Activated CD4-positive, alpha-beta memory T cell treated with anti-CD3 and anti-CD28 coated beads for 36 hours (primary cell): ENCODE measurements at regions not wholly inside any gene's neighbourhood (a gene's known extent, or its start where the extent isn't known, plus 50 kb on each side); places are given as distances from the start of the nearest gene placed in this dataset.
"Not testable (repeated sequence)": the region's sequence is repeated elsewhere in the genome, so short reads cannot be mapped to it uniquely, and the experiment has no call there.

Experiments used
- CTCF ChIA-PET: fragments of 350-600 bp; sonication (Branson Sonifier 250); formaldehyde crosslinking; loops from one replicate; lab custom pipeline; 2021; ENCODE audit warnings: antibody characterized with exemption, inconsistent platforms; lab: Charles Lee
- POLR2A ChIA-PET: fragments of 350-600 bp; sonication (Branson Sonifier 250); formaldehyde crosslinking; loops from one replicate; lab custom pipeline; 2021; ENCODE audit warnings: antibody characterized with exemption; lab: Charles Lee
- DNase-seq: peaks from one replicate; pipeline ENCODE4 v3.0.0-alpha.2; 2020
- H3K27ac Mint-ChIP-seq: one replicate; pipeline ENCODE4 v1.8.0; 2021; ENCODE audit warnings: mixed read lengths
- H3K27me3 Mint-ChIP-seq: one replicate; pipeline ENCODE4 v1.8.0; 2021; ENCODE audit warnings: mixed read lengths
- H3K36me3 Mint-ChIP-seq: one replicate; pipeline ENCODE4 v1.8.0; 2021; ENCODE audit warnings: mixed read lengths
- H3K4me1 Mint-ChIP-seq: one replicate; pipeline ENCODE4 v1.8.0; 2021; ENCODE audit warnings: low read depth, mixed read lengths
- H3K4me3 Mint-ChIP-seq: one replicate; pipeline ENCODE4 v1.8.0; 2021; ENCODE audit warnings: mild to moderate bottlenecking, mixed read lengths
- H3K9me3 Mint-ChIP-seq: one replicate; pipeline ENCODE4 v1.8.0; 2021; ENCODE audit warnings: mixed read lengths
- intact Hi-C: fragments of 100-400 bp; cut with micrococcal nuclease; formaldehyde crosslinking; loops from one replicate; pipeline ENCODE4 v1.15.1; 2023

DNA sequence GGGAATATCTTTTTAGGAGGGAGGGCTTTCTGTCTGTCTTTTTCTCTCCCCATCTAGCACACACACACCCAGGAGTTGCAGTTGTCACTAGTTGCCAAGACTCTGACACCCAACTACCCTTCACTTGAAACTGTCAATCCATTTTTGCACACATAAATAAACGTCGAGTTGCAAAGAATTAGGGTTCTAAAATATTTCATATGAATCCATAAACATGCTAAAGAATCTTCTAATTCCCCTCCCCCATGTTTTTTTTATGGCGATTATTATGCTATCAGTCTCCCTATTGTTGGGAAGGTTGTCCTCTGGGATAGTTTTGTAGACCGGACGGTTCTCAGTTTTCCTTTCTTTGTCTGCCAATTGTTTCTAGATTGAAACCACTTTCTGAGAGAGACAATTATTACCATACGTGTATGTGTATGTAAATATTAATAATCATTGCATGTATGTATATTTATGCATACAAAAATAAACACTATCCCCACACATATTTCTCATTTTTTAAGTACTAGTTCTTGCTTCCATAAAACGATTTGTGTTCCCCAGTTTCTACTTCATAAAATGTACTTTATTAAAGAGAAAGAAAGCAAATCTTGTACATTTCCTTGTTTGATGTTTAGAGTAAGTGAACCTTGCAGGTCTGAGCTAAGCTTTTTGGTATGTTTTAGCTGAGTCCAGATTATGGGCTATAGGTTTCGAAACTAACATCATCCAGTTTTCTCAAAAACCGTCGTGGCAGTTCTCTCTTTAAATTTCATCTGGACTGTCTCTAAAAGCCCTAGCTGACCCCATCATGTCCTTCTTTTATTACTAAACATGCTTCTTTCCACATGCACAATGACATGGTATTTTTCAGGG, 165.0 kb upstream of the MPDZ start:
- H3K9me3 Mint-ChIP-seq = no peaks in the 10 kb centered on the region

DNA sequence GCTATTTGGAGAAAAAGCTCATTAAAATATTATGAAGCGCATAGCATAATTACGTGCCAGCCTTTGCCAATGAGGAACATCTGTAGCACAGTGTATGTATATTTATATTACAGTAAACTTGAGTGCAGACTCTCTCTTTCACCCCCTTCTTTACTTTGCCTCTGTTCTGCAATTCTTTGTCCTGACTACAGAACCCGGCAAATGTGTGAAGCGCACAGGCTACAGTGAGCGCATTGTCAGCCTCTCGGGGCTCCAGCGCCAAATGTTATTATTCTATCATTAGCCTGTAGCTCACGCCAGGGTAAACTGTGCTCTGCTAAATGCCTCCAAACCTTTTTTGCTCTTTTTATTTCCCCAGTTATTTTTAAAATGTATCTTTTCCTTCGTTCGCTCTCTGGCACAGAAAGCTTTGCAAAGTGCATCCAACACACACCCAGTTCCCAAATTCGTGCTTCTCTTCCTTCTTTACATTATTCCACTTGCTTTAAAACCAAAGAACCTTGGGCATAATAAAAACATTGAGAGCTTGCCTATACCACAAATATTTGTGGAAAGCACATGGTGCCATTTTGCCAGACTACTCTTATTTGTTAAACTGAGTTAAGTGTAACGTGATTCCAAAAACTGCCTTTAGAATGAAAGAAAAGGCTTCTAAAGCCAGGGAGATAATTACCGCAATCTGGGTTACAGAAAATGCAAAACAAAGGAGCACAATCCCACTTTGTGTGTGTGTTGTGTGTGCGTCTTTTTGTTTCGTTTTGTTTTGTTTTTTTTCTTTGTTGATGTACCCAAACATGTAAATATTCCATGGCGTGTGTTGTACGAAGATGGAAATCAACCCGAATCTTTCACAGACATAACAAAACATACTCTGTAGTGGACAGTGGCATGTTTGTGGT, 164.1 kb upstream of the MPDZ start:
- intact Hi-C loops = no loop called here
- H3K4me3 Mint-ChIP-seq = no peak overlapping the region
- CTCF ChIA-PET = interaction anchor here (1.1 kb wide), 1 partner anchor 16 kb away, joined by 3 read pairs; no protein-coding TSS in a partner anchor
- no peak for DNase-seq
- H3K36me3 Mint-ChIP-seq = no peaks in the 10 kb centered on the region
- H3K9me3 Mint-ChIP-seq = no peaks in the 10 kb centered on the region
- no peaks in the 10 kb centered on the region for H3K4me1 Mint-ChIP-seq
- H3K27ac Mint-ChIP-seq = no peak overlapping the region
- H3K27me3 Mint-ChIP-seq = no peaks in the 10 kb centered on the region
- POLR2A ChIA-PET = no interaction called here

More for the DNA sequence above, 165.0 kb upstream of the MPDZ start:
- H3K27me3 Mint-ChIP-seq = no peaks in the 10 kb centered on the region
- no peak for DNase-seq
- POLR2A ChIA-PET = no interaction called here
- no peak overlapping the region for H3K4me3 Mint-ChIP-seq
- CTCF ChIA-PET = no interaction called here
- H3K36me3 Mint-ChIP-seq = no peaks in the 10 kb centered on the region
- H3K27ac Mint-ChIP-seq = no peak overlapping the region
- H3K4me1 Mint-ChIP-seq = no peaks in the 10 kb centered on the region
- intact Hi-C loops = no loop called here

DNA sequence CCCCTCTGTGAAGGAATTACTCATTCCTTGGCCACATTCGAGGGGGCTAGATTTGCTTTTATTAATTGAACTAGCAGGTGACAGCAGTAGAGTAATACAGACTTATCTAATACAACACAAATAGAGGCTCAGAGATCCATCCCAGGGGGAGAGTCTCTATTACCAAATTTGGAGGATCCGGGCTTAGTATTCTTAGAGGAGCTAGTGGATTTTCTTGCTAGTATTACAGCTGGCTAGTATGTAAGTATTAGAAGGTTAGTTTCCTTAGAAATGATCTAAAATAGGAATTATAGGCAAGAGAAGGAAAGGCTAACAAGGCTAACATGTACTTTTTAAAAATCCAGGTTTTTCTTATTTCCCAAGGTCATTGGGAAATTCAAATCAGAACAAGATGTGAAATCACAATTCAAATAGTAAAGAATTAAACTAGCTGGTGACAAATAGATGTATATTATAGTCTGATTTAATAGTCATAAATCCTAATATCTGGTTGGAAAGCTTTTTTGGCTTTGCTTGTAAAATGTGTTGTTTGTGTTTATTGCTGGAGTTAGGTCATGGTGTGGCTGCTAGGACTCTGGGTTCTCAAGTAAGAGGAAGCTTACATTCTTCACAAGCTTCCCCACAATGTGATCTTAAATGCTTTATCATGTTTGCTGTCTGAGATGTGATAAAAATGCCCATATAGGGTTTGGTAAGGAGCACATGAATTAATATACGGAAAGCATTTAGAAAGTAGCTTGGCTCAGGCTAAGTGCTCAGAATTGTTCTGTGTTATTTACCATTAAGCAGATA, 160.4 kb upstream of the MPDZ start:
- intact Hi-C loops = no loop called here
- Mint-ChIP-seq H3K36me3 (no peaks in the 10 kb centered on the region), H3K9me3 (no peaks in the 10 kb centered on the region), H3K4me3 (no peak overlapping the region), H3K27ac (no peak overlapping the region), H3K4me1 (no peaks in the 10 kb centered on the region), H3K27me3 (no peaks in the 10 kb centered on the region)
- ChIA-PET POLR2A (no interaction called here), CTCF (interaction anchor here (1.6 kb wide), 1 partner anchor 12 kb away, joined by 8 read pairs; no protein-coding TSS in a partner anchor)
- no peak for DNase-seq

DNA sequence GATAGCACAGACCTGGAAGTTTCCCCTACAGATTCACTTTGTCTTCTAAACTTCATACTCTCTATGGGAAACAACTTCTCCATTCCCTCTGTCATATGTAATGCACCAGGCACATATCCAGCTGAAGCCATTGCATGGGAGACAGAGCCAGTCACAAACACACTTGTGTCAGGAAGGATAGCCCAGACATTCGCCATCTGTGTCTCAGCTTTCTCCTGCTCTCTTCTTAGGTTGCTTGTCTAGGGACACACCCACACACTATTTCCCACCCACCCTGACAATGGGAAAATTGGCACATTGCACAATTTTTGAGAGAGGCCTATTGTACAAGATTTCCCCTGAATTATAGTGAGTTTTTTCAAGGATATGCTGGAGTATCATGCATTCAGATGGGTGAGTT, 158.4 kb upstream of the MPDZ start:
- intact Hi-C loops = no loop called here
- DNase-seq = no peak
- Mint-ChIP-seq H3K36me3 (no peaks in the 10 kb centered on the region), H3K27ac (no peak overlapping the region), H3K4me3 (no peak overlapping the region), H3K9me3 (no peaks in the 10 kb centered on the region), H3K27me3 (no peaks in the 10 kb centered on the region), H3K4me1 (no peaks in the 10 kb centered on the region)
- POLR2A ChIA-PET = no interaction called here
- CTCF ChIA-PET = no interaction called here

DNA sequence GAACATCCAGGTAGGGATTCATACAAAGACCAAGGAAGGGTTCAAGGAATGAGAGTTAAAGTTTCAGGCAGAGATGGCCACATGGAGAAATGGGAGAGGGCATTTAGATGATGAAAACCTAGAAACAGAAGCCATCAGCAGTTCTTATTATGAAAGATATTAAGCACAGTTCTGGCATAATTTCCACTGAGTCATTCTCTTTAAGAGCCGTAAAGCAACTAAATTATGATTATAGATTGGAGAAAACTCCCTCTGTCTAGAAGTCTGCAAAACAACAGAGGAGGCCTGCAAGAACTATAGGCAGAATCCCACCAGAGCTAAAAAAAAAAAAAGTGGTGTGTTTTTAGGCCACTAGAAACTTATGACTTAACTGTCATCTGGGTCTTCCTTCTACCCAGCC, 157.1 kb upstream of the MPDZ start:
- intact Hi-C loops = no loop called here
- POLR2A ChIA-PET = no interaction called here
- Mint-ChIP-seq H3K4me3 (no peak overlapping the region), H3K27ac (no peak overlapping the region), H3K27me3 (no peaks in the 10 kb centered on the region), H3K4me1 (no peaks in the 10 kb centered on the region), H3K36me3 (no peaks in the 10 kb centered on the region), H3K9me3 (no peaks in the 10 kb centered on the region)
- no peak for DNase-seq
- CTCF ChIA-PET = no interaction called here

DNA sequence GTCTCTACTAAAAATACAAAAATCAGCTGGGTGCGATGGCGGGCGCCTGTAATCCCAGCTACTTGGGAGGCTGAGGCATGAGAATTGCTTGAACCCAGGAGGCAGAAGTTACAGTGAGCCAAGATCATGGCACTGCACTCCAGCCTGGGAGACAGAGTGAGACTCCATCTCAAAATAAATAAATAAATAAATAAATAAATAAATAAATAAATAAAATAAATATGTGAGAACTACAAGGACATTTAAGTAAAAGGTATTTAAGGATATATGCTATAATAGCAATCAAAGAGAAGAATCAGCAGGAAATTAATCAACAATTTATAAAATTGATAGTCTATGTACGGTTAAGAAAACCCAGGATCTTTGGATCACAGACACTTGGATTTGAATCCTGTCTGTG, 154.0 kb upstream of the MPDZ start:
- H3K27me3 Mint-ChIP-seq, H3K4me3 Mint-ChIP-seq, H3K36me3 Mint-ChIP-seq, H3K4me1 Mint-ChIP-seq, DNase-seq, POLR2A ChIA-PET, intact Hi-C loops, H3K27ac Mint-ChIP-seq, CTCF ChIA-PET, H3K9me3 Mint-ChIP-seq: not testable (repeated sequence)

DNA sequence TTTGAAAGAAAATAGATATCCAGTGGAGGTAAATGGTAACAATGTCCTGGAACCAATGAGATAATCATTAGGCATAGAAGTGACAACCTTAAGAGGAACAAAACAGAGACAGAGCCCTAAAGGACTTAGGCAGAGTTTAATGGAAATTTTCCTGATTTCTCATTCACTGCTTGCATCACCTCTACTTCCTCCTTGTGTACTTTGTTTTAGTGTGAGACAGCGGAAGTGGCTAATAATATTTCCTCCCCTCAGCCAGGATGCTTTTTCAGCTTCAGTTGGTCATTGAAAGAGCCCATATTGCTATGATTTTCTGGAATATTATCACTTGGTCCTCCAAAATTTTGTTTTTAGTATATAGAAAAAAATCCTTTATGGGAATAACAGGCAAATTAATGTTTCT, 153.4 kb upstream of the MPDZ start:
- CTCF ChIA-PET = no interaction called here

DNA sequence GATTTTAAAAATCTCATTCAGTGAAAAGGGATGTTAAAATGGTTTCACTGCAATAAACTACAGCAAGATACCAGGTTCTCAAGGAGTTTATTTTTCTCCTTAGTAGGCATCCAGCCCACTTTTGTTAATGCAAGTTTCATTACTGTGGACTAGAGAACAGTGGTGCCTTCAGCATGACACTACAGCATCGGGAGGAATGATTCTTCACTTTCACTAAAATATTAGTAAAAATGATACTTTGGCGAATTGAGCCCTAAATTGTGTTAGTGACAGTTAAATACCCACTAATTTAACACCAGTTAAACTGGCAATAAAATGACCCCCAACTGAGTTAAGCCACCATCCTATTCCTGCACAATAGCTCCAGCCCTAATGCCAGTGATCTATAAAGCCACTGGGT, 152.2 kb upstream of the MPDZ start:
- Mint-ChIP-seq H3K4me1 (no peaks in the 10 kb centered on the region), H3K27ac (no peak overlapping the region), H3K4me3 (no peak overlapping the region), H3K36me3 (no peaks in the 10 kb centered on the region), H3K9me3 (no peaks in the 10 kb centered on the region), H3K27me3 (no peaks in the 10 kb centered on the region)
- ChIA-PET CTCF (interaction anchor here (5.0 kb wide), 1 partner anchor 921 kb away, joined by 50 read pairs; no protein-coding TSS in a partner anchor), POLR2A (no interaction called here)
- intact Hi-C loops = no loop called here
- no peak for DNase-seq

More for the DNA sequence above, 153.4 kb upstream of the MPDZ start:
- DNase-seq = no peak
- Mint-ChIP-seq H3K4me3 (no peak overlapping the region), H3K36me3 (no peaks in the 10 kb centered on the region), H3K4me1 (no peaks in the 10 kb centered on the region), H3K27ac (no peak overlapping the region), H3K9me3 (no peaks in the 10 kb centered on the region), H3K27me3 (no peaks in the 10 kb centered on the region)
- POLR2A ChIA-PET = no interaction called here
- intact Hi-C loops = no loop called here

DNA sequence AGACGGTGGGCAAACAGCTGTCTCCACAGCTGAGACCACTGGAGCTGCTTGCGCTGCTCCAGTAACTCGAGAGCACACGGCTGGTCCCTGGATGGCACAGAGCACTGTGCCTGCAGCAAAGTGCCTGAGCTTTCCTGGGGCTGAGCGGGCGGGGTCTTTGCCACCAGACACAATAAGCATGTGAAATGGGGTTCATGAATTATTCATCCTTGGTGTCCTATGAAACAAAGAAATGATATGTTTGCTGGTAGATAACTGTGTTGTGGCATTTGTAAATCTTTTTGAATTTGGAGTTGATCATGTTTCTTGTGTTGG, 151.7 kb upstream of the MPDZ start:
- no peaks in the 10 kb centered on the region for H3K9me3 Mint-ChIP-seq
- intact Hi-C loops = no loop called here
- H3K27ac Mint-ChIP-seq = no peak overlapping the region
- ChIA-PET CTCF (interaction anchor here (5.0 kb wide), 1 partner anchor 921 kb away, joined by 50 read pairs; no protein-coding TSS in a partner anchor), POLR2A (no interaction called here)
- H3K4me3 Mint-ChIP-seq = no peak overlapping the region
- H3K36me3 Mint-ChIP-seq = no peaks in the 10 kb centered on the region
- DNase-seq = no peak
- H3K4me1 Mint-ChIP-seq = no peaks in the 10 kb centered on the region
- no peaks in the 10 kb centered on the region for H3K27me3 Mint-ChIP-seq

DNA sequence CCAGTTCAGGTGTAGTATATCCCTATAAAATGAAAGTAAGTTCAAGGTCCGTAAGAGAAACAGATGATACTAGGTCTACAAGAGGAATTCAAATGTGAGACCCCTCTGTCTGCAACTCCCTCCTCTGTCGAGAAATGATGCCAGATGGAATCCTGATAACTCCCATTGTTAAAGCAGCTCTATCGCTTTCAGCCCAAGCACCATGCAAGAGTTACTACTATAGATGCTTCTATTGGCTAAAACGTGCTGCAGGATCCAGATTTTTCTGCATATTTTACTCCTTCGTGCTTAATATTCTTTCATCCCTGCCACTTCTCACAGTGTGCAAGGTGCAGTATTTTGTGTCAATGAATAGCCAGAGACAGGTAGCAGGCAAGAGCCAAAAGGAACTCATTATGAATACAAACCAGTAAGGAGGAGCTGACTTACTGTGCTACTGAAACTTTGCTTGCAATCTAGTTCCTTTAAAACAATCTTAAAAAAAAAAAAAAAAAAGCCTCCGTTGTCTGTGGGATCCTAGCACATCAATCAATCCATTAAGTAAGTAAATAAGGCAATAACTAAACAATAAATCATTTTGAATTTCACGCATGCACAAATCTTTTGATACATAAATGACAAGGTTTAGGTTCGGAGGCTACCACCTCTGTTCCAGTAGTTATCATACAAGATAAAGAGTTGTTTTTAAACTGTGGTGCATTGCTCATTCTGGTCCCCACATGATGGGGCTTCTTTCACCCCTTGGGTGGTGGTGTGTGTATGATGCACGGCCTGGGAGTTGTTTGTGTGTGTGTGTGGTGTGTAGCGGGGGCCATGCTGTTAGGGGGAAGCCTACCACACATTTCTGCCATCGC, 151.1 kb upstream of the MPDZ start:
- ChIA-PET CTCF (interaction anchor here (5.0 kb wide), 1 partner anchor 922 kb away, joined by 50 read pairs; no protein-coding TSS in a partner anchor), POLR2A (no interaction called here)
- no peak overlapping the region for H3K27ac Mint-ChIP-seq
- H3K9me3 Mint-ChIP-seq = no peaks in the 10 kb centered on the region
- H3K36me3 Mint-ChIP-seq = no peaks in the 10 kb centered on the region
- H3K27me3 Mint-ChIP-seq = no peaks in the 10 kb centered on the region
- no peak for DNase-seq
- no peaks in the 10 kb centered on the region for H3K4me1 Mint-ChIP-seq
- intact Hi-C loops = no loop called here
- H3K4me3 Mint-ChIP-seq = no peak overlapping the region
